IMR-90 (cell line): ENCODE measurements at regions not wholly inside any gene's neighbourhood (a gene's known extent, or its start where the extent isn't known, plus 50 kb on each side); places are given as distances from the start of the nearest gene placed in this dataset.

Experiments used
- ATAC-seq: fragments of 200-7000 bp; cut with Tn5 transposase; 2 replicates; pipeline ENCODE4 v1.9.1; 2020; ENCODE audit warnings: low read depth, mild to moderate bottlenecking, moderate library complexity
- BruUV-seq: library from RNA; stranded (reverse); fragments of 400-500 nt; replicated peaks from 2 replicates; lab custom pipeline; 2021; lab: Mats Ljungman, UMichigan
- CTCF ChIA-PET: fragments of 300-600 bp; formaldehyde crosslinking; extraction: SDS; loops from one replicate; lab custom pipeline; 2021; ENCODE audit warnings: antibody characterized with exemption; lab: Yijun Ruan, JAX
- POLR2A ChIA-PET: fragments of 300-600 bp; sonication (Branson Sonifier 250); formaldehyde crosslinking; loops from one replicate; lab custom pipeline; 2022; ENCODE audit warnings: antibody characterized with exemption; ENCODE audit not compliant: unreplicated experiment; lab: Charles Lee
- DNase-seq: peaks from one replicate; pipeline ENCODE4 v3.0.0; 2013
- H2AFZ ChIP-seq: replicated peaks from 2 replicates; pipeline ENCODE3; 2013; ENCODE audit warnings: low read length, mild to moderate bottlenecking; ENCODE audit not compliant: poor library complexity
- H2AK5ac ChIP-seq: 2 replicates; pipeline ENCODE4 v1.6.1; 2013; ENCODE audit warnings: low read depth, low read length, inconsistent platforms
- H2AK9ac ChIP-seq: replicated peaks from 2 replicates; pipeline ENCODE3; 2013; ENCODE audit warnings: mild to moderate bottlenecking, low read depth, low read length, moderate library complexity; ENCODE audit not compliant: poor library complexity
- H2BK120ac ChIP-seq: 2 replicates; pipeline ENCODE4 v1.6.1; 2013; ENCODE audit warnings: low read depth, low read length, inconsistent platforms
- H2BK15ac ChIP-seq: 3 replicates; pipeline ENCODE4 v1.6.1; 2013; ENCODE audit warnings: low read depth, low read length, inconsistent platforms
- H2BK20ac ChIP-seq: 2 replicates; pipeline ENCODE4 v1.6.1; 2013; ENCODE audit warnings: low read depth, mild to moderate bottlenecking, inconsistent platforms, low read length, moderate library complexity
- H2BK5ac ChIP-seq: 2 replicates; pipeline ENCODE4 v1.6.1; 2013; ENCODE audit warnings: mild to moderate bottlenecking, low read depth, low read length, inconsistent platforms; ENCODE audit not compliant: poor library complexity, severe bottlenecking
- H3K14ac ChIP-seq: replicated peaks from 2 replicates; pipeline ENCODE4 v1.6.1; 2013; ENCODE audit warnings: low read depth, low read length, inconsistent platforms
- H3K18ac ChIP-seq: 2 replicates; pipeline ENCODE4 v1.6.1; 2013; ENCODE audit warnings: low read depth, low read length, control low read depth
- H3K23ac ChIP-seq: 2 replicates; pipeline ENCODE4 v1.6.1; 2013; ENCODE audit warnings: low read depth, low read length, inconsistent platforms
- H3K27ac ChIP-seq: 2 replicates; pipeline ENCODE4 v1.5.1; 2013; ENCODE audit warnings: mild to moderate bottlenecking, control low read depth, low read length; ENCODE audit not compliant: insufficient read depth
- H3K27me3 ChIP-seq: 2 replicates; pipeline ENCODE4 v1.6.1; 2013; ENCODE audit warnings: low read length; ENCODE audit not compliant: control insufficient read depth, insufficient read depth
- H3K36me3 ChIP-seq: 2 replicates; pipeline ENCODE4 v1.6.1; 2013; ENCODE audit warnings: low read length, mixed read lengths; ENCODE audit not compliant: control insufficient read depth, insufficient read depth
- H3K4ac ChIP-seq: 2 replicates; pipeline ENCODE4 v1.6.1; 2013; ENCODE audit warnings: low read depth, low read length, inconsistent platforms
- H3K4me1 ChIP-seq: 2 replicates; pipeline ENCODE4 v1.6.1; 2013; ENCODE audit warnings: low read length, mixed read lengths; ENCODE audit not compliant: control insufficient read depth, insufficient read depth
- H3K4me2 ChIP-seq: 2 replicates; pipeline ENCODE4 v1.6.1; 2013; ENCODE audit warnings: low read depth, mild to moderate bottlenecking, control low read depth, low read length, moderate library complexity
- H3K4me3 ChIP-seq: 2 replicates; pipeline ENCODE4 v1.5.1; 2013; ENCODE audit warnings: low read depth, mild to moderate bottlenecking, control low read depth, low read length, moderate library complexity; ENCODE audit not compliant: insufficient read depth
- H3K56ac ChIP-seq: 2 replicates; pipeline ENCODE4 v1.6.1; 2013; ENCODE audit warnings: low read length, inconsistent platforms; ENCODE audit not compliant: insufficient read depth; ENCODE audit errors: extremely low read depth
- H3K79me1 ChIP-seq, 2 experiments: 2 replicates each; pipeline ENCODE4 v1.6.1; 2013; ENCODE audit warnings: low read length in 2 of 2, inconsistent platforms in 1 of 2, low read depth in 1 of 2
- H3K9ac ChIP-seq: 2 replicates; pipeline ENCODE4 v1.6.1; 2013; ENCODE audit warnings: low read depth, low read length, control low read depth
- H3K9me1 ChIP-seq: 2 replicates; pipeline ENCODE4 v1.6.1; 2013; ENCODE audit warnings: low read length, inconsistent platforms; ENCODE audit not compliant: insufficient read depth
- H3K9me3 ChIP-seq: 2 replicates; pipeline ENCODE4 v1.6.1; 2013; ENCODE audit warnings: low read length; ENCODE audit not compliant: control insufficient read depth, insufficient read depth
- H4K20me1 ChIP-seq: 2 replicates; pipeline ENCODE4 v1.6.1; 2013; ENCODE audit warnings: low read length, inconsistent platforms; ENCODE audit not compliant: insufficient read depth
- H4K5ac ChIP-seq: 2 replicates; pipeline ENCODE4 v1.6.1; 2013; ENCODE audit warnings: mild to moderate bottlenecking, low read depth, low read length, control low read depth
- H4K8ac ChIP-seq, 2 experiments: 2 replicates each; pipeline ENCODE4 v1.6.1; 2013; ENCODE audit warnings: low read depth in 2 of 2, low read length in 2 of 2, control low read depth in 1 of 2, inconsistent platforms in 1 of 2
- H4K91ac ChIP-seq: 2 replicates; pipeline ENCODE4 v1.6.1; 2013; ENCODE audit warnings: low read depth, low read length, inconsistent platforms; ENCODE audit not compliant: insufficient read depth
- CTCF ChIP-seq: conservative IDR thresholded peaks from 2 replicates; pipeline ENCODE4 v1.5.1; 2012; ENCODE audit warnings: mild to moderate bottlenecking, low read depth, low read length, improper control_type of control experiment
- FOS ChIP-seq: fragments of 150-350 bp; IDR thresholded peaks from 2 replicates; pipeline ENCODE4 v1.6.1; 2016; ENCODE audit warnings: low read depth, low read length
- MXI1 ChIP-seq: IDR thresholded peaks from 2 replicates; pipeline ENCODE4 v1.6.1; 2012; ENCODE audit warnings: low read depth, mild to moderate bottlenecking, low read length, moderate library complexity, borderline replicate concordance
- WGBS, 2 experiments: methylation state at CpG; one replicate each; pipeline versions ENCODE4 v1.1.5 to v1.1.7; 2013; ENCODE audit warnings: missing lambda C conversion rate in 2 of 2; ENCODE audit not compliant: insufficient read length in 1 of 2; ENCODE audit errors: extremely low coverage in 2 of 2; 5-methylcytosine and 5-hydroxymethylcytosine counted together
- dilution Hi-C: fragments of 300-500 bp; cut with HindIII; formaldehyde crosslinking; loops from one replicate; pipeline ENCODE4 v1.14.3; 2018; ENCODE audit warnings: low sequenced_read_pairs; ENCODE audit not compliant: unreplicated experiment
- in situ Hi-C: fragments of 300-500 bp; cut with MboI; formaldehyde crosslinking; loops from 3 replicates; pipeline ENCODE4 v1.14.3; 2019; ENCODE audit warnings: low sequenced_read_pairs, inconsistent platforms, mixed read lengths
- intact Hi-C: fragments of 100-400 bp; cut with micrococcal nuclease; formaldehyde crosslinking; loops from 2 replicates; pipeline ENCODE4 v1.10.0; 2022

GRCh38 chr2:67879586-67880290, 183.1 kb downstream of the C1D start:
- Histone ChIP-seq H2BK15ac (no peak overlapping the region), H3K27ac (no peak overlapping the region), H2AK9ac (no peak overlapping the region), H3K23ac (no peak overlapping the region), H2BK5ac (no peak overlapping the region), H3K4me3 (no peak overlapping the region), H3K4me1 (no peaks in the 10 kb centered on the region), H2BK120ac (no peak overlapping the region), H2AK5ac (no peak overlapping the region), H4K20me1 (no peaks in the 10 kb centered on the region), H2BK20ac (no peak overlapping the region), H3K36me3 (no peaks in the 10 kb centered on the region), H3K79me1 (no peaks in the 10 kb centered on the region), H3K4ac (no peak overlapping the region), H3K18ac (no peak overlapping the region), H4K91ac (no peak overlapping the region), H3K56ac (no peak overlapping the region), H4K8ac (no peak overlapping the region), H3K14ac (0 out of 2 replicates have a peak overlapping the region, but pooled peaks have one; percentile 13), H3K9me3 (no peaks in the 10 kb centered on the region), H3K9me1 (no peaks in the 10 kb centered on the region), H3K27me3 (no peaks in the 10 kb centered on the region; the same call in 1 of the 2 replicates), H3K9ac (no peak overlapping the region), H2AFZ (no peak overlapping the region), H3K4me2 (no peak overlapping the region), H4K5ac (no peak overlapping the region)
- ChIA-PET CTCF (interaction anchor here (0.6 kb wide), 1 partner anchor 12 kb away, joined by 4 read pairs; no protein-coding TSS in a partner anchor), POLR2A (no interaction called here)
- 67% methylated on average over 1 of the region's 4 CpGs; no CpG with 5 or more reads in 1 of the 2 experiments for WGBS, 2 experiments
- DNase-seq, result peak; percentile 69
- no TSS peak for BruUV-seq
- intact Hi-C loops, result no loop called here
- dilution Hi-C loops, result no loop called here
- TF ChIP-seq CTCF (no peak), FOS (no peak), MXI1 (no peak)
- ATAC-seq, result 0 out of 2 replicates have a peak, but pooled peaks have one; percentile 27
- in situ Hi-C loops, result no loop called here
